Testis (tissue), 2 donors: ENCODE measurements at regions not wholly inside any gene's neighbourhood (a gene's known extent, or its start where the extent isn't known, plus 50 kb on each side); places are given as distances from the start of the nearest gene placed in this dataset.

Experiments used
- DNase-seq: peaks from one replicate; pipeline ENCODE4 v3.0.0-alpha.2; 2019
- H3K27ac ChIP-seq, 2 donors: fragments of 200-600 bp; sonication (generic); one replicate each; pipeline ENCODE4 v1.5.1; 2019
- H3K27me3 ChIP-seq: fragments of 200-600 bp; sonication (generic); one replicate; pipeline ENCODE4 v1.5.1; 2019
- H3K36me3 ChIP-seq: fragments of 200-600 bp; sonication (generic); one replicate; pipeline ENCODE4 v1.5.1; 2017; ENCODE audit warnings: low read depth; ENCODE audit errors: missing control alignments
- H3K4me1 ChIP-seq: fragments of 200-600 bp; sonication (generic); one replicate; pipeline ENCODE4 v1.5.1; 2019
- H3K4me3 ChIP-seq, 2 donors: fragments of 200-600 bp; sonication (generic); one replicate each; pipeline ENCODE4 v1.5.1; 2017 to 2019
- H3K9me3 ChIP-seq: fragments of 200-600 bp; sonication (generic); one replicate; pipeline ENCODE4 v1.5.1; 2017
- CTCF ChIP-seq, 3 experiments: fragments of 450-650 bp in 2 of 3; fragments of 200-600 bp in 1 of 3; sonication (generic) in 1 of 3; IDR thresholded peaks; one replicate each; pipeline ENCODE4 v1.5.1; 2016 to 2019; ENCODE audit warnings: antibody characterized with exemption in 3 of 3, mild to moderate bottlenecking in 2 of 3, moderate library complexity in 1 of 3
- POLR2A ChIP-seq: fragments of 450-650 bp; IDR thresholded peaks from one replicate; pipeline ENCODE4 v1.6.1; 2017; ENCODE audit warnings: antibody characterized with exemption, mild to moderate bottlenecking, moderate library complexity
- WGBS, 2 donors: methylation state at CpG; one replicate each; pipeline ENCODE4 v1.1.5; 2018; 5-methylcytosine and 5-hydroxymethylcytosine counted together
- intact Hi-C: fragments of 100-400 bp; cut with DNase I; formaldehyde crosslinking; loops from one replicate; pipeline ENCODE4 v1.15.1; 2023; ENCODE audit warnings: low total_unique reads

GRCh38 chr19:28793391-28794168 is 419.4 kb downstream of the UQCRFS1 start:
- no peaks in the 10 kb centered on the region for H3K4me1 ChIP-seq
- no peaks in the 10 kb centered on the region for H3K36me3 ChIP-seq
- peak overlapping the region in 1 of 2 donors; percentile 24 for H3K27ac ChIP-seq
- intact Hi-C loops: no loop called here
- peak overlapping the region; percentile 49 to 68 for H3K4me3 ChIP-seq
- H3K27me3 ChIP-seq: no peaks in the 10 kb centered on the region
- no peaks in the 10 kb centered on the region for H3K9me3 ChIP-seq
- TF ChIP-seq CTCF (IDR thresholded peaks at IDR 0.05) (no peak), POLR2A (no peak)
- peak; percentile 48 for DNase-seq
- 2 to 3% methylated on average over 28 to 69 of the region's 97 CpGs for WGBS, 2 donors

GRCh38 chr19:28785971-28786370 is 427.0 kb downstream of the UQCRFS1 start:
- Histone ChIP-seq H3K9me3 (no peaks in the 10 kb centered on the region), H3K27ac (no peak overlapping the region), H3K4me1 (no peaks in the 10 kb centered on the region), H3K4me3 (no peak overlapping the region), H3K27me3 (no peaks in the 10 kb centered on the region), H3K36me3 (no peaks in the 10 kb centered on the region)
- intact Hi-C loops: no loop called here
- TF ChIP-seq POLR2A (no peak), CTCF (IDR thresholded peaks at IDR 0.05) (no peak)
- 29 to 33% methylated on average over 2 to 3 of the region's 3 CpGs for WGBS, 2 donors
- no peak for DNase-seq

GRCh38 chr19:28764066-28764465 is 448.9 kb downstream of the UQCRFS1 start:
- intact Hi-C loops: no loop called here

GRCh38 chr19:28746478-28746877 is 466.5 kb downstream of the UQCRFS1 start:
- intact Hi-C loops: no loop called here
- no peak overlapping the region for H3K4me3 ChIP-seq
- WGBS, 2 donors: 71 to 84% methylated on average over 2 of the region's 2 CpGs

More at GRCh38 chr19:28764066-28764465, 448.9 kb downstream of the UQCRFS1 start:
- no peak for DNase-seq
- Histone ChIP-seq H3K9me3 (no peaks in the 10 kb centered on the region), H3K27me3 (no peaks in the 10 kb centered on the region), H3K4me3 (no peak overlapping the region), H3K27ac (no peak overlapping the region), H3K36me3 (no peaks in the 10 kb centered on the region), H3K4me1 (no peaks in the 10 kb centered on the region)
- TF ChIP-seq POLR2A: no peak
- TF ChIP-seq CTCF (IDR thresholded peaks at IDR 0.05): no peak

More at GRCh38 chr19:28746478-28746877, 466.5 kb downstream of the UQCRFS1 start:
- Histone ChIP-seq H3K27ac (no peak overlapping the region), H3K9me3 (no peaks in the 10 kb centered on the region), H3K4me1 (no peaks in the 10 kb centered on the region), H3K36me3 (no peaks in the 10 kb centered on the region), H3K27me3 (no peaks in the 10 kb centered on the region)
- no peak for DNase-seq
- TF ChIP-seq CTCF (IDR thresholded peaks at IDR 0.05): no peak
- no peak for TF ChIP-seq POLR2A
